Right ventricle myocardium inferior (tissue), 1 donor: ENCODE measurements at regions not wholly inside any gene's neighbourhood (a gene's known extent, or its start where the extent isn't known, plus 50 kb on each side); places are given as distances from the start of the nearest gene placed in this dataset.

Source experiments
- ATAC-seq: fragments of 200-7000 bp; cut with Tn5 transposase; one replicate; pipeline ENCODE4 v1.9.1; 2020; ENCODE audit warnings: mild to moderate bottlenecking, moderate library complexity
- DNase-seq: peaks from one replicate; pipeline ENCODE4 v3.0.0; 2021; ENCODE audit errors: missing footprints
- intact Hi-C: fragments of 100-400 bp; cut with DNase I; formaldehyde crosslinking; loops from one replicate; pipeline ENCODE4 v1.11.0; 2022
- donor health status: DM: no; HTN: yes; CAD: no; lungs with severe emphysema.

DNA sequence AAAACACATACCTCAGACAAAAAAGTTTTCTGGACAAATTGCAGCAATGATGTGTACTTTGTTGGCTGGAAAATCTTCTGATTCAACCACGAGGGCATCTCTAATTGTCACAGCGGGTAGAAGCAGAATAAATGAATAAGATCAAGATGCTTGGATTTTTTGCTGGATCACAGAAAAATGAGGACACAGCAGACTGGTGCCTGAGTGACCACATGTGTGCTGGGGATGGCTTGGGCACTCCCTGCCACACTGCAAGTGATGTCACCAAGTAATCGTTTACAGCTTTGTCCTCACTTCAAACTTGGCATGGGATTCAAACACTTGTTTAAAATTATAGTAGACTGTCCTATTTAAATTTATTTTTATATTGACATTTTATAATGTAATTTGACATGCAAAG is 557.0 kb downstream of the SPRY1 start:
- intact Hi-C loops: no loop called here
- DNase-seq (no peak), ATAC-seq (no peak)

DNA sequence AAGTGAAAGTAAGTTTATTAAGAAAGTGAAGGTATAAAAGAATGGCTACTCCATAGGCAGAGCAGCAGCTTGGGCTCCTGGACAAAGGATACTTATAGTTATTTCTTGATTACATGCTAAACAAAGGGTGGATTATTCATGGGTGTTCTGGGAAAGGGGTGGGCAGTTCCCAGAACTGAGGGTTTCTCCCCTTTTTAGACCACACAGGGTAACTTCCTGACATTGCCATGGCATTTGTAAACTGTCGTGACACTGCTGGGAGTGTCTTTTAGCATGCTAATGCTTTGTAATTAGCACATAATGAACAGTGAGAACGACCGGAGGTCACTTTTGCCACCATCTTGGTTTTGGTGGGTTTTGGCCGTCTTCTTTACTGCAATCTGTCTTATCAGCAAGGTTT is 557.6 kb downstream of the SPRY1 start:
- ATAC-seq (no peak), DNase-seq (no peak)
- intact Hi-C loops: no loop called here

DNA sequence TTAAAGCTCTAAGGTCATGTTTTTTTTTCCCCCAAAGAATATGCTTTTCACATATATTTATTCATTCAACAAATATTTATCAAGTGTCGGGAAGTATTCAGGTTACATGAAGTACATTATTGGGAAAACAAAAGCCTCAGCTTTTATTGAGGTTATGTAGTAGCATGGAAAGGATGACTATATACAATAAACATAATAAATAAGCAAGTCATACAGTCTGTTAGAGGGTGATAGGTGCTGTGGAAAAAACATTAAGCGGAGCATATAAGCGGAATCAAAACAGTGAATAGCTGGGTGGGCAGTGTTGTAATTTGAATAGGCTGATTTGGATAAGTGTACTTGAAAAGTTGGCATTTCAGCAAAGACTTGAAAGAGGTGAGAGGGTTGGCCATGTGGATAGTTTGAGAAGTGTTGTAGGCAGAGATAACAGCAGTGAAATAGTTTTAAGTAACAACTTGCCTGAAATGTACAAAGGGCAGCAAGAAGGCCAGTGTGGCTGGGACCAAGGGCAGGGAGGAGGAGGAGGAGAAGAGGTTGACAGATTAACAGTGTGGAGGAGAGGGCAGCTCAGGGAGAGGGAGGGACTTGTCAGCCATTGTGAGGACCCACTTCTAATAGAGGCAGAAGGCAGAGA is 558.7 kb downstream of the SPRY1 start:
- DNase-seq (no peak), ATAC-seq (no peak)
- intact Hi-C loops: no loop called here

DNA sequence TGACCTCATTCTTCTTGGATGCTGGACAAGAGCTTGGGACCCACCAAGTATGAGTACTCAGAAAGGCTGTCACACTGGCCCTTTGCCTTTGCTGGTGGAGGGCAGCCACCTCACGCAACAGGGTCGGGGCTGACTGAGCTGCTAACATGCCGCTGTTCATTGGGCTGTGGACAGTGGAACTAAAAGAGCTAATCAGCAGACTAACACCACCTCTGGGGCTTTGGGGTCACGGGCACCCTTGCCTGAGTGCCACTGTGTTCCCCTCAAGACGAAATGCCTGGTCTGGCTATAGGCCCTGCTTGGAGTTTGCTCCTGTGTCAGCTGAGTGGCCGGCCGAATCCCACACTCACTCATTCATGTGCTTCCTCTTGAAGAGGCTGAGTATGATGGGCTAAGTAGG is 559.6 kb downstream of the SPRY1 start:
- ATAC-seq: no peak
- no peak for DNase-seq
- intact Hi-C loops: no loop called here

DNA sequence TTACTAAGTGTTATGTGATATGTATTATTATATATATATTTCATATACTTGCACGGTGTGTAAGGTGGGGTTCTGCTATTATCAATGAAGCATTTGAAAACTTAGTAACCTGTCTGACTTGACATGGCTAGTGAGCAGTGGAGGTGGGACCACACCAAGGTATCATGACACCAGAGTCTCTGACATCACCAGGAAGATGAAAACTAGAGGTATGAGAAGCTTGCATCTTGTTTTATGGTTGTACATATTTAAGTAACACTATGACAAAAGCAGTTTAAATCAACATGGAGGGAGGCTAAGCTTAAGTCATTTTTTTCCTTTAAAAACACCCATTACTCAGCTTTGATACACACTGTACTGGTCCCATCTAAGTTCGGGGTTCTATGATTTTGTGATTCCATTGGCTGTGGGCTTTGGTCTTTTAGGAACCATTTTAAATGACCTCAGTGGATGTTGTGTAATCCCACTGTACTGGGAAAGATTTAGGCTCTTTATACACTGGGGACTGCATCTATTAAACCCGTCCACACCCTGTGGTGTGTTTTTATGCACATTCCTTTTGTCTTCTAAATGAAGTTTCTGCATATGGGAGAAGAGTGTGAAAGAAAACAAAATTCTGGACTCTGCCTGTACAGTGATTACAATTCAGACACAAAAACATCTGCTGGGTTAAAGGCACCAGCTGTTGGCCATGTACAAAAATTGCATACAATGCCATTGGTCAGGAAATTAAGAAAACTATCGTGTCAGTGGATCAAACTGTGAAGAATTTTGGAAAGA is 570.6 kb downstream of the SPRY1 start:
- ATAC-seq (peak; percentile 97), DNase-seq (no peak)
- intact Hi-C loops: no loop called here

DNA sequence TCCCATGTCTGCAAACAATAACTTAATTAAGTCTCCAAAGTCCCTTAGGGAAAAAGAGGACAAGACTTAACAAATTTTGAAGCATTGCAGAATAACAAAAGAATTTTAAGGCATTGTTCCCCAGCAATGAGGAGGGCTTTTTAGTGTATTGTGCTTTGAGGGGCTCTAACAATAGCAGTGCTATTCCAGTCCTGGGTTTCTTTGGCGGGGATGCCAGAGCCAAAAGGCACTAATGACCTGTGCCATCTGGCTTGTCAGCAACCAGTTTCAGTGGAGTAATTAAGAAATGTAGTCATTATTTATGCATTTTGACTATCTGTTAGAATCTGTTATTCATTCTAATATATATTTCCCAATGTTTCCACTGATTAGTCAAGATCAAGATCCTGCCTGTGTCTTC is 575.4 kb downstream of the SPRY1 start:
- intact Hi-C loops: no loop called here
- no peak for DNase-seq
- no peak for ATAC-seq

DNA sequence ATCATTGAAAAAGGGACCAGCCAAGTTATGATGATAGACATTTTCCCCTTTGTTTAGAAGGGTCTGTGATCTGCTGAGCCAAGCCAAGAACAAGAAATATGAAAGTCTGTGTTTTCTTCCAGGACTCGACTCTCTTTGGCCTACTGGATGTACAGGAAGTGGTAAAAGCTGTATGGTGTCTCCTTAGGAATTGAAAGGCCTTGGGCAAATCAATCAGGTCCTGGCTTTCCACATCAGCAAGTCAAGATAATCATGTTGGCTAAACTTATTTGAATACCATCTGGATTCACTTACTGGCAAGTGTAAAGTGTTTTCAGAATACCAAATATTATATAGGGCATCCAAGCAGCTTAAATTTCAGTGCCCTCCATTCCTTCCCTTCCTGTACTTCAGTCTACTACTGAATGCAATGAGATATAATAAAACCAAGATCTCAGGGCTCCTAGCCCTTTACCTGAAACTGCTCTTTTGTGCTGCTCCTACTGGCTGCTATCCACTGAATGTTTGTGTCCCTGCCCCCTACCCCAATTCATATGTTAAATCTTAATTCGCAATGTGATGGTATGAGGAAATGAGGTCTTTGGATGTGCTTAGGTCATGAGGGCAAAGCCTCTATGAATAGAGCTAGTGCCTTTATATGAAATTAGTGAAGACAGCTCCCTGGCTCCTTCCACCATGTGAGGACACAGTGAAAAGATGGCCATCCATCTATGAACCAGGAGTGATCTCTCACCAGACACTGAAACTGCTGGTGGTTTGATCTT is 578.0 kb downstream of the SPRY1 start:
- DNase-seq: no peak
- ATAC-seq: no peak
- intact Hi-C loops: loop anchor here (5.0 kb wide), 1 partner anchor 32 kb away; no protein-coding TSS in a partner anchor

DNA sequence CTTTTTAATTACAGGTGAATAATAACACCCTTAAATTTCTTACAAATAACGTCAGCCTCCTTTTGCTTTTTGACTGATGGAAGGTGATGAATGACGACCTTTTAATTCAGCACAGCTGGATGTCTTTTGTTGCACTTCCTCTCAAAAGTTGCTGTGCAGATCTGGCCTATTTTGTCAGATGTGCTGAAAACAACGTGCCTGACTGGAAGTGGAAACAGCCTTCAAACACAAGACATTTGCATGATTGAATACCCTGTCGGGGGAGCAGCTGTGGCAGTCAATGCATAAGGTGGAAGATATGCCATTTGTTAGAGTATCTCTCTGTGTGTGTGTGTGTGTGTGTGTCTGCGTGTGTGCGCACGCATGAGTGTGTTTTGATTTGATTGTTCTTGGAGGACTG is 579.7 kb downstream of the SPRY1 start:
- ATAC-seq (peak; percentile 42), DNase-seq (no peak)
- intact Hi-C loops: loop anchor here (5.0 kb wide), 1 partner anchor 34 kb away; no protein-coding TSS in a partner anchor

DNA sequence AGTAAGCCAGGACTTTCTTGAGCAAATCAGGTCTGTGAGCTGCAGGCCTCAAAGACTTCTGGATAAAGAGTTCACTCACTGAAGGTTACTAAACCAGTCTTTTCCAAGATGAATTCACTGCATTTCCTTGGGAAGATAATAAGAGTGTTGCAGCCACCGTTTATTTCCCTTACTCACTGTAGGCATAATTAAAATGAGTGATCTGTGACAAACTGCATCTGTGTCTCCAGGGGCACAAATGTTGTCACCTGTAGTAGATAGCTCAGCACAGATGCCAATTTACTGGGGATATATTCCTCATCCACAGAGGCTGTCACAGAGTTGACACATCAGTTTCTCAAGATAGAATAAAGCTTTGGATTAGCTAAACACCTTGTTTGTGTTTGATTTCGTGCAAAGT is 580.2 kb downstream of the SPRY1 start:
- no peak for ATAC-seq
- intact Hi-C loops: loop anchor here (5.0 kb wide), 1 partner anchor 35 kb away; no protein-coding TSS in a partner anchor

DNA sequence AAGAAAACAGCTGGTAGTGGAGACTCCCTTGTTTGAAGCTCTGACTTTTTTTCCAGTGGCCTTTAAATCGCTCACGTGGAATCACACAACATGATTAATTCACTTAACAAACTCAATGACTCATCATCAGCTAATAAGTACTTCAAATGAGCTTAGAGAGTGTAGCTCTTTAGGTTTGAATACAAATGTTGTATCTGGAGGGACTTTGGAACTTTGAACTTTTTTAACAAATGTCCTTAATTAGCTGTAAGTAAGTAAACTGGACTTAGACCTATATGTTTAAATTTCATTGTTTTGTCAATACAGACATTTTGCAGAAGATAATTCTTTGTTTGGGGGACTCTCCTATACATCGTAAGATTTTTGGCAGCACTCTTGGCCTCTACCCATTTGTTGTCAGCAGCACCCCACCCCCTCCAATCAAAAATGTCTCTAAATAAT is 581.1 kb downstream of the SPRY1 start:
- intact Hi-C loops: loop anchor here (5.0 kb wide), 1 partner anchor 35 kb away; no protein-coding TSS in a partner anchor
- DNase-seq (no peak), ATAC-seq (no peak)

More for the DNA sequence above, 580.2 kb downstream of the SPRY1 start:
- DNase-seq: no peak

DNA sequence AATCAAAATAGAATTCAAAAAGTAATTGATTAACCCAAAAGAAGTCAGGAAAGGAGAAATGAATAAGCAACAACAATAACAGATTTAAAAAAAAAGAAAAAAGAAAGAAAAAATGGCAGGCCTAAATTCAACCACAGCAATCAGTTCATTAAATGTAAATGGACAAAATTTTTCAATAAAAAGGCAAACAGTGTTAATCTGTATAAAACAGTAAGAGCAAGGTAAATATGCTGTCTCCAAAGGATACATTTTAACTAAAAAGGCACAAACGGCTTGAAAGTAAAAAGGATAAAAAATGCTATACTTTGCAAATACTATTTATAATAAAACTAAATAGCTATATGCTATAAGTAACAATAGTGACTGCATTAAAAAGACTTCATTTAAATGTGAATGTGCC is 582.0 kb downstream of the SPRY1 start:
- no peak for DNase-seq
- intact Hi-C loops: loop anchor here (5.0 kb wide), 1 partner anchor 36 kb away; no protein-coding TSS in a partner anchor

DNA sequence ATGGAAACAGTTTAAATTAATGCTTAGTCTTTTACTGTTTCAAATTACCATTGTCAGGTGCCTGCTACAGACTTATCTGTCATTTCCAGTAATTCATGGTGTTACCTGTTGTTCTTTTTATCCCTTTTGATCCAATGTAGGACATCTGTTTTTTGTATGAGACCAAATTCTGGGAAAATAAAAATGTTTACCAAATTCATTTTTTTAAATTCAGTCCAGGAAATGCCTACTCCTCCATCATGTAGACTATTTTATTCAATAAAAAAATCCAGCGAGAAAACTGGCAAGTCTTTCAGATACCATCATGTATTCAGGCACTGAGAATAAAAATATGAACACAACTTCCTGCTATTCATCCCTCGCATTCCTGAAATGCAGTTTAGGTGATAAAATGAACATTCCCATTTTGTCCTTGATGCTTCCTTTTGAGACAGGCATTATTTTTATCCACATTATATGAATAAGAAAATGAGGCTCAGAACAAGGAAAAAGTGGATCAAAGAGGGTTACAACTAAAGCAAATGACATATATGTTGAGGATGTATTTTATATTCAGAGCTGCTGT is 584.2 kb downstream of the SPRY1 start:
- ATAC-seq (no peak), DNase-seq (no peak)

More for the DNA sequence above, 582.0 kb downstream of the SPRY1 start:
- ATAC-seq: no peak

DNA sequence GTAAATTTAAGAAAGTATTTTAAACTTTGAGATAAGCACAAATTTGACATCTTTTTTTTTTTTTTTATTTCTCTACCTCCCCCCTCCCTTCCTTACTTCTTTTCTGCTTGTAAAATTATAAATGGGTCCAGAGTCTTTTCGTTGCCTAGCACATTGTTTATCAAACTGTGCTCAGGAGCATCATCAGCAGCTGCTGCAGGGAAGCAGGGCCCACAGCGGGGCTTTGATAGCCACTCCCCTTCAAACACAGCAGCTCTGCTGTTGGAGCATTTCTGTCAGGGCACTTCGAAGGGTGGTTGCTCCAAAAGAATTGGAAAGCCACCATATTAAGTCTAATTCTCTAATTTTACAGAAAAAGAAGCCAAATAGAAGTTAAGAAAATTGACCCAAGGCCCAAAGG is 588.3 kb downstream of the SPRY1 start:
- intact Hi-C loops: loop anchor here (5.0 to 10.0 kb wide), 2 partner anchors 93 to 240 kb away; no protein-coding TSS in a partner anchor
- peak; percentile 83 for ATAC-seq
- peak; percentile 64 for DNase-seq

More for the DNA sequence above, 584.2 kb downstream of the SPRY1 start:
- intact Hi-C loops: loop anchor here (10.0 kb wide), 1 partner anchor 236 kb away; no protein-coding TSS in a partner anchor

DNA sequence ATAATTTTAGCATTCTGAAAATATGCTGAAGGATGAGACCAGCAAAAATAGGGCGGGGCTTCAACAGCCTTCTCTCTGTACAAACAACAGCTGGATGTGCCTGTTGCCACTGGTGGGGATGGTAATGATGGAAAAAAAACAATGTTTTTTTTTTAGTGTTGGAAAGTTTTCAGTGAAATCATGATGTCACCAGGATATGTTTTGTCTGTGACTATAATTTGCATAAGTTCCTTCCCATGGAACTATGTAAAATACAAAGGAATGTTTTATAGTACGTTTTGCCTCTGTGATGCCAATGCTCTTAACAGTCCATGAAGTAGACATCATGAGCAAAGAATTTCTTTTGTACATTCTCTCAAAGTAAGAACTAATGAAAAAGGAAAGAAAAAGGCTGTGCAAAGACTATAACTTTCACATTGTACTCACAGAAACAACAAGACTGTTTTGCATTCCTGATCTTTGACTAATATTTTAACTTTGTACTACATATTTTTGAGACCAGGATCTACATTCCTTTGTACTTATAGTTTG is 589.7 kb downstream of the SPRY1 start:
- DNase-seq (peak; percentile 63), ATAC-seq (peak; percentile 89)
- intact Hi-C loops: loop anchor here (5.0 to 10.0 kb wide), 2 partner anchors 94 to 242 kb away; no protein-coding TSS in a partner anchor

DNA sequence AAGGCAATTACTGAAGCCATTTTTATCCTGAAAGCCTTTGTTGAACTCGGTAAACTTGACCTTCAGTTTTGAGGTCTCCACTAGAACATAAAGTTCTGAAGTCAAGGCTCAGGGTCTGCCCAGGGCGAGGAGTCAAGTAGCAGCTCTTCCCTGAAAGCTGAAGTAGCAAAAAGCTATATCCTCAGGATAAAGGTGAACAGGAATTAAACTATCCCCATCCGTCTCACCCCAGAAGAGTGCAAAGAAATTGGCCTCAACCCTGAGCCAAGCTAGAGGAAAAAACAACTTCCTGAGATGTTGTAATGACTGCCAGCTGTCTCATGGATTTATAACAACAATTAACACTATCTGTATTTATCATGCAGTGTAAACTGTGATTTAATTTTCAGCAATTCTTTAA is 590.8 kb downstream of the SPRY1 start:
- ATAC-seq (no peak), DNase-seq (no peak)
- intact Hi-C loops: loop anchor here (1.0 to 10.0 kb wide), 3 partner anchors 48 to 243 kb away; no protein-coding TSS in a partner anchor

DNA sequence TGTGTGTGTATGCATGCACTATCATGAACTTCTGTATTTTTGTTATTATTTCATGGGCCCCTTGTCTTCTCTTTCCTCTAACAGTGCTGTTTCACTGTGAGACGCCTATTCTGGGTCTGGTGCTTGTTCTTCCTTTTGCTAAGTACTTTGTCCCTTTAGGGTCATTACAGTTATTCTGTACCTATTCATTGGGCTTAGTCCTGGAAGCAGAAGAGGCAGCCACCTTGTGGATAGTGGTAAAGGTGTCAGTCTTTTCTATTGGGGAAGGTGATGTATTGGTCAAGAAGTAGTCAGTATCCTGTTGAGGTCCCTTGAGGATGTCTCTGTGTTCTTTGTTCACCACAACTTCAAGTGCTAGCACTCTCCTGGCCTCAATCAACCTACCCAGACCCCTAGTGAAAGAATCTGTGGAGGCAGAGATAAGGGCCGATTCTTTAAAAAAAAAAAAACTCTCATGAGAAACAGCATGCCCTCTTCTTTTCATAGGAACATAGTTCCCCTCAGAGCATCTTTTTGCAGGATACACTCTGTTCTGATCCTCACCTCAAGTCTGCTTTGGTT is 593.8 kb downstream of the SPRY1 start:
- intact Hi-C loops: no loop called here
- no peak for DNase-seq
- ATAC-seq: no peak

DNA sequence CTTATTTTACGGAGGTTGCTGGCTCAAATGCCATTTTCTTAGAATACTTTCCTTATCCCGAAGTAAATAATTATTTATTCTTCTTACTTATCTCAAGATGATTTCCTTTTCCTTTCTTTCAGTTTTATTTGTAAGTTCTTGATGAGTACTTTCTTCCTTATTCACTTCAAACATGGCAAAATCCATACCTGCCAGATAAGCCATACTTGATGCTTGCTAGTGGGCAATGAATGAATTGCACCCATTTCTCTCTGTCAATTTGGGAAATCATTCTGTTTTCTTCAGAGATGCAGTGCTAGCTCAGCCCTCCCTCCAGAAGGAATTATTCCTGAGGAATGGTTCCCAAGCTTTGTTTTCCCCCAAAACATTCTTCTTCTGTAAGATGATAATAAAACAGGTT is 598.3 kb downstream of the SPRY1 start:
- intact Hi-C loops: no loop called here
- ATAC-seq (no peak), DNase-seq (no peak)

DNA sequence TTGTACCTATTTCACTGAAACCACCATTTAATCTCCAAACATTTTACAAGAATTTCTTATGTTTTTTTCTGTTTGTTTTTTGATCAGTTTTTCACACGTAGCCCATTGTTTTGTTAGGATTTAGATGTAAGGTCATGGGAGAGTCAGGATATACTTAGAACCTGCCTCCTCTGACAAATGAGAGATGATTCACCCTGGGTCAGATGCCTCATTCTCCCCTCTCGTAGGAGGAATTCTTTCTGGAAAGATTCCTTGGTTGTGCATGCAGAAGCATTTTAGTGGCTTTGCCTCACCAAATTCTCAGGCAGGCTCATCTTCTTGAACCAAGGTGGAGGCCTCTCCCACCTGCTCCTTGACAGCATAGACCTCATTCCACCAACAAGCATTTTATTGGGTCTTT is 599.3 kb downstream of the SPRY1 start:
- DNase-seq: no peak
- ATAC-seq: no peak
- intact Hi-C loops: no loop called here
